ENCODE measurements at regions not wholly inside any gene's neighbourhood (a gene's known extent, or its start where the extent isn't known, plus 50 kb on each side); places are given as distances from the start of the nearest gene placed in this dataset.

GRCh38 chr11:127440616-127441015 is 440.0 kb upstream of the KIRREL3 start:
- H3K27ac ChIP-seq (ENCODE audit: low read length), result no peak overlapping the region
- no peaks in the 10 kb centered on the region for H3K36me3 ChIP-seq (ENCODE audit: insufficient read depth, low read length)
- no peaks in the 10 kb centered on the region for H3K79me2 ChIP-seq (replicated peaks; ENCODE audit: insufficient read depth, low read length)
- H4K20me1 ChIP-seq (ENCODE audit: insufficient read depth), result no peaks in the 10 kb centered on the region
- no peaks in the 10 kb centered on the region for H3K9me3 ChIP-seq (ENCODE audit: low read length)
- H3K4me2 ChIP-seq (ENCODE audit: low read length), result no peak overlapping the region
- H2AFZ ChIP-seq (ENCODE audit: low read depth, low read length), result no peak overlapping the region
- H3K9ac ChIP-seq (ENCODE audit: low read length), result no peak overlapping the region
- no peaks in the 10 kb centered on the region for H3K9me2 ChIP-seq (ENCODE audit: insufficient read depth, low read length)
- H3K4me3 ChIP-seq (ENCODE audit: low read length), result no peak overlapping the region
- TF ChIP-seq CTCF (IDR thresholded peaks at IDR 0.05; ENCODE audit: poor library complexity, severe bottlenecking), result no peak
- no peak for TF ChIP-seq EP300 (conservative IDR thresholded peaks at IDR 0.05; ENCODE audit: poor library complexity, severe bottlenecking)
- no peak for TF ChIP-seq SMC3 (conservative IDR thresholded peaks at IDR 0.05; ENCODE audit: poor library complexity)
- H3F3A ChIP-seq (ENCODE audit: insufficient read depth, low read length, poor library complexity, severe bottlenecking), result no peaks in the 10 kb centered on the region
- no peaks in the 10 kb centered on the region for H3K27me3 ChIP-seq (ENCODE audit: insufficient read depth, low read depth, low read length)

DNA sequence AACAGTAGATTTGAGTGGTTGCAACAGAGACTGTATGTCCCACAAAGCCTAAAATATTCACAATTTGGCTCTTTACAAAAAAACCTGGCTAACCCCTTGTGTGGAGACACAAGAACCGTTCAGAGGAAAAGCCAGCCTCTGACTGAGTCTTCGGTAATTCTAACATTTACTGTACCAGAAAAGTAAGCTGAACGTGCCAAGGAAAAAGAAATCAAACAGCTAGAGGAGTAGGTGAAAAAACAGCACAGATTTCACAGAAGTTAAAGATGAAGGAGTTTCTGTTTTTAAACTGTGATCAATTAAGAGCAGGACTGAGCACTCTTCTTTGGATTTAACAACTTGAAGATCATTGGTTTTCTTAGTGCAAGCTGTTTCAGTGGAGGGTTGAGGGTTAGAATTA is 424.7 kb upstream of the KIRREL3 start:
- no peaks in the 10 kb centered on the region for H3K9me2 ChIP-seq (ENCODE audit: insufficient read depth, low read length)
- no peak overlapping the region for H2AFZ ChIP-seq (ENCODE audit: low read depth, low read length)
- no peaks in the 10 kb centered on the region for H4K20me1 ChIP-seq (ENCODE audit: insufficient read depth)
- no peak overlapping the region for H3K27ac ChIP-seq (ENCODE audit: low read length)
- no peaks in the 10 kb centered on the region for H3K27me3 ChIP-seq (ENCODE audit: insufficient read depth, low read depth, low read length)
- no peaks in the 10 kb centered on the region for H3K79me2 ChIP-seq (replicated peaks; ENCODE audit: insufficient read depth, low read length)
- H3K4me2 ChIP-seq (ENCODE audit: low read length), result no peak overlapping the region
- H3K4me3 ChIP-seq (ENCODE audit: low read length), result no peak overlapping the region
- no peaks in the 10 kb centered on the region for H3K9me3 ChIP-seq (ENCODE audit: low read length)
- no peak overlapping the region for H3K9ac ChIP-seq (ENCODE audit: low read length)
- H3F3A ChIP-seq (ENCODE audit: insufficient read depth, low read length, poor library complexity, severe bottlenecking), result no peaks in the 10 kb centered on the region
- H3K36me3 ChIP-seq (ENCODE audit: insufficient read depth, low read length), result no peaks in the 10 kb centered on the region
- no peak for TF ChIP-seq SMC3 (conservative IDR thresholded peaks at IDR 0.05; ENCODE audit: poor library complexity)
- TF ChIP-seq, protein P1, sequence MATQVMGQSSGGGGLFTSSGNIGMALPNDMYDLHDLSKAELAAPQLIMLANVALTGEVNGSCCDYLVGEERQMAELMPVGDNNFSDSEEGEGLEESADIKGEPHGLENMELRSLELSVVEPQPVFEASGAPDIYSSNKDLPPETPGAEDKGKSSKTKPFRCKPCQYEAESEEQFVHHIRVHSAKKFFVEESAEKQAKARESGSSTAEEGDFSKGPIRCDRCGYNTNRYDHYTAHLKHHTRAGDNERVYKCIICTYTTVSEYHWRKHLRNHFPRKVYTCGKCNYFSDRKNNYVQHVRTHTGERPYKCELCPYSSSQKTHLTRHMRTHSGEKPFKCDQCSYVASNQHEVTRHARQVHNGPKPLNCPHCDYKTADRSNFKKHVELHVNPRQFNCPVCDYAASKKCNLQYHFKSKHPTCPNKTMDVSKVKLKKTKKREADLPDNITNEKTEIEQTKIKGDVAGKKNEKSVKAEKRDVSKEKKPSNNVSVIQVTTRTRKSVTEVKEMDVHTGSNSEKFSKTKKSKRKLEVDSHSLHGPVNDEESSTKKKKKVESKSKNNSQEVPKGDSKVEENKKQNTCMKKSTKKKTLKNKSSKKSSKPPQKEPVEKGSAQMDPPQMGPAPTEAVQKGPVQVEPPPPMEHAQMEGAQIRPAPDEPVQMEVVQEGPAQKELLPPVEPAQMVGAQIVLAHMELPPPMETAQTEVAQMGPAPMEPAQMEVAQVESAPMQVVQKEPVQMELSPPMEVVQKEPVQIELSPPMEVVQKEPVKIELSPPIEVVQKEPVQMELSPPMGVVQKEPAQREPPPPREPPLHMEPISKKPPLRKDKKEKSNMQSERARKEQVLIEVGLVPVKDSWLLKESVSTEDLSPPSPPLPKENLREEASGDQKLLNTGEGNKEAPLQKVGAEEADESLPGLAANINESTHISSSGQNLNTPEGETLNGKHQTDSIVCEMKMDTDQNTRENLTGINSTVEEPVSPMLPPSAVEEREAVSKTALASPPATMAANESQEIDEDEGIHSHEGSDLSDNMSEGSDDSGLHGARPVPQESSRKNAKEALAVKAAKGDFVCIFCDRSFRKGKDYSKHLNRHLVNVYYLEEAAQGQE (IDR thresholded peaks at IDR 0.05; ENCODE audit: borderline replicate concordance), result no peak
- TF ChIP-seq POLR2AphosphoS5 (IDR thresholded peaks at IDR 0.05), result no peak
- TF ChIP-seq MXI1 (conservative IDR thresholded peaks at IDR 0.05; ENCODE audit: poor library complexity, severe bottlenecking), result no peak
- no peak for TF ChIP-seq CTCF (IDR thresholded peaks at IDR 0.05; ENCODE audit: poor library complexity, severe bottlenecking)
- TF ChIP-seq EZH2 (IDR thresholded peaks at IDR 0.05; ENCODE audit: borderline replicate concordance, insufficient read depth, low read length, poor library complexity, severe bottlenecking), result no peak
- TF ChIP-seq RAD21 (conservative IDR thresholded peaks at IDR 0.05), result no peak
- no peak for TF ChIP-seq EP300 (conservative IDR thresholded peaks at IDR 0.05; ENCODE audit: poor library complexity, severe bottlenecking)
- TF ChIP-seq TAF1 (IDR thresholded peaks at IDR 0.05; ENCODE audit: low read depth), result no peak
